HG03457 (cell line): ENCODE measurements at regions not wholly inside any gene's neighbourhood (a gene's known extent, or its start where the extent isn't known, plus 50 kb on each side); places are given as distances from the start of the nearest gene placed in this dataset.

Experiments
- ATAC-seq: cut with Tn5 transposase; IDR thresholded peaks from one replicate; pipeline ENCODE4 v1.9.1; 2021; ENCODE audit warnings: moderate number of reproducible peaks; ENCODE audit not compliant: unreplicated experiment

GRCh38 chr2:16507655-16508489 lies 157.8 kb downstream of the CYRIA start:
- ATAC-seq, result no peak

DNA sequence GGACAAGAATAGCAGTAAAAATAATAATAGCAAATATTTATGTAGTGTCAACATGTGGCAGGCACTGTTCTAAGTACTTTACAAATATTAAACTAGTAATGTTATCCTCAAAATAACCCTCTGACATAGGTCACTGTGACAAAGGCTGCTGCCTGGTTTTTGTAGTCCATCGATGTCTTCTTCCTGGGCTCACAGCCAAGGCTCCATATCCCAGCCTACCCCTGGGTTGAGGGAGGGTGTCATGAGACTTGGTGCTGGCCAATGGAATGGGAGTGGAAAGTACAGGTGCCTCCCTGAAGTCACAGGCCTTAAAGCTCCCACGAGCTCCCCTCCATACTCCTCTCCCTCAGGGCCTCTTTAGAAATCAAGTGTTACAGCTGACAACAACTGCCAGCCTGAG lies 159.3 kb downstream of the CYRIA start:
- ATAC-seq, result no peak

GRCh38 chr2:16496426-16497388 lies 168.9 kb downstream of the CYRIA start:
- no peak for ATAC-seq

DNA sequence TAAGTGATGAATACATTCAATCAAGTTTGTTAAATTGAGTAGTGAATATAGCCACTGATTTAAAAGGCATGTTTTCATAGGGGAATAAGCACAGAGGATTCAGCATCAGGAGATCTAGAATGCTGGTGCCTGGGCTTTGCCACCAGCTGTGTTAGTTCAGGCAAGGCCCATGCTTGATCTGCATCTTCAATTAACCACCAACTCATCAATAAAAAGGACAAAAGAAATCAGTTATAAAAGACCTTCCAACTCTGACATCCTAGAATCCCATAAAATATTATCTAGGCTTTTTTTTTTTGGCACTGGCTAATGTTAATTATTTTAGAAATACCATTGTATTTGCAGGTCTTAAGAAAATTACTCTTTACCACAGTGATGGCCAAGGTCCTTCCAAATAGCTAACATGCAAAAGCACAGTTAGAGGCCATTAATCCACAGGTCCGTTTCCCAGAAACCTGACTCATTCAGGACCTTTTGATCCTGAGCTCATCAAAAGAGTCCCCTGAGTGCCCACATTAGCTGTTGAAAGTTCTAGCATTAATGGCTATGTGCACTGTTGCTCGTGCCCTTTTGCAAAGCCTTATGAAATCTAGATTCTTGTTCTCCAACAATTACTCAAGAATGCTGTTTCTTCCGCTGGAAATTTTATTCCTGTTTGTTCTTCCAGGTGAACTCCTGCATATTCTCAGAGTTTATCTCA lies 170.0 kb downstream of the CYRIA start:
- no peak for ATAC-seq

GRCh38 chr2:16494836-16495508 lies 170.7 kb downstream of the CYRIA start:
- no peak for ATAC-seq

DNA sequence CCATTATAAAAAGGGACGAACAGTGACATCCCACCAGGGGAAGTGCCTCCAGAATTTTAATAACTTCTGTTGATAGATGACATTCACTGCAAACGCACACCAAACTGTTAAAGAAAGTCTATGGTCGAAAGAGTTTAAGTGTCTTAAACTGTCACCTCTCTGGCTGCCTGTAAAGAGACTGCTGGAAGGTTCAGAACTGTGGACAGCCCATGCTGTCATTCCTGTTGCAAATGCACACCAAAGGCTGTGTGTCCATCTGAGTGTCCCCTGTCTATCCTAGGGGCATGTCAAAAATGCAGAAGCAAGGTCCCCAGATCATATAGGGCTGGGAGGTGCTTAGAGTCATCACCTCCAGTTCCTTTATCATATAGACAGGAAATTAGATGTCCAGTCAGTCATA lies 171.8 kb downstream of the CYRIA start:
- ATAC-seq, result no peak

GRCh38 chr2:16487686-16488085 lies 177.9 kb downstream of the CYRIA start:
- ATAC-seq, result no peak

- no peak for ATAC-seq
These were observed 180.4 kb downstream of the CYRIA start for GRCh38 chr2:16485251-16485650.

DNA sequence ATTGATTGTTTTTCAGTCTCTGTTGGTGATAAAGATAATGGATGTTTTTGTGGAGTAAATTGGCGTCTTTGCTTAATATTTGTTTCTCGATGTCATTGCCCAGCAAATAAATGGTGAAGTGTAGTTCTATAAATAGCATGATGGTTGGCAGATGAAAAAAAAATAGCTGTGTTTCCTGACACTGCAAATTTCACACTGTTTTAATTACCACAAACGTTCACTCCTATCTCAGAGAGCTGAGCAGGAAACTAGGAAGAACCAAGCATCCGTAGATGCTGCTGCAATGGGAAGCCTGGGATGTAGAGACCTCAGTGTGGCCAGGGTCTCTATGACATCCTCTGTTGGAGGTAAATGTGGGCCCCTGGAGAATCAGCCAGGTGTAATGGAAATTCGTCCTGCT lies 183.2 kb downstream of the CYRIA start:
- no peak for ATAC-seq

GRCh38 chr2:16481351-16481750 lies 184.3 kb downstream of the CYRIA start:
- no peak for ATAC-seq

GRCh38 chr2:16479721-16480120 lies 185.9 kb downstream of the CYRIA start:
- no peak for ATAC-seq

DNA sequence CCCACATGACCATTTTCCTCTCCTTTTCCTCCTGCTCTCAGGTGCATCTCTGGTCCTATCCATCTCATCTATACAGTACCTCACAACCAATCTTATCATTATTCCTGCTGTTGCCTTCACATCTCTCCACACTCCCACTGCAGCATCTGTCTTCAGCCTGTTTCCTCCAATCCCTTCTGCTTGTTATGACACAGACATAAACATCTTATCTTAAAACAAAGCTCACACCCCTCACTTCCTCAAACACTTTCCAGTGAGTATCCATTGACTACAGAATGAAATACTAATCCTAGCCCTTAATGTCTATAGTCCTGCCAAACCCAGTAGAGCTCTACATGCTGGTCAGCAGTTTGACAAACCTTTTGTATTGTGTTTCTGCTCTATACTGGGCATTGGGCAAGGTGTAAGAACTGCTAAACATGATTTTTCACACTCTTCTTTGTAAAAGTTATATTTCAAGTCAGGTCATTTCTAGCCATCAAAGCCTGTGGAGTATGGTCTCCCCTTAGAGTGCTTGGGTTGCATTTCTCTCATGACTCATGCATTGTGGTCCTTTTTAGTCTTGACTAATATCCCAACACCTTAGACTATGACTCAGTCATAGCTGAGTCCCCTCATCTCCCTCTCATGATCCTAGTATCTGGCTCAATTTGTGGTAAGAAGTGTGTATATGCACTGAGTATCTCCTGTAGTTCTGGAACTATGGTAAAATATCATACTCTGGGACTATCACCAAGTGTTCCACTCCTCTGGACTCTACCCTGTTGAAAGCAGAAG lies 187.0 kb downstream of the CYRIA start:
- no peak for ATAC-seq

DNA sequence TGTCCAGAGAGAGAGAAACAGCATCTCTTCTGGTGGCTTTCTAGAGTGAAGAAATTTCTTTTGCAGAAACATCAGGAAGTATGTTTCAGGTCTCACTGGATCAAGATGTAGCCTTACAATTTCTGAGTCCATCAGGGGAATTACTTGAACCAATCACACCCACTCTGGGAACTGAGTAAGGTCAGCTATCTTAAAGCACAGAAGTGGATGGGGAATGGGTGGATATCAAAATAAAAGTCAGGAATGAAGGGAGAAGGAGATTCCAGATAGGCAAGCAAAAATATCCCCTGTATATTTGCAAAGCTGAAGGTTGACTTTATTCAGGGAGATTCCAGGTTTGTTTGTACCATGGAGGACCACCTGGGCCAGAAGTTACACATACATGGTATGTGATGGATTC lies 188.0 kb downstream of the CYRIA start:
- ATAC-seq, result no peak

DNA sequence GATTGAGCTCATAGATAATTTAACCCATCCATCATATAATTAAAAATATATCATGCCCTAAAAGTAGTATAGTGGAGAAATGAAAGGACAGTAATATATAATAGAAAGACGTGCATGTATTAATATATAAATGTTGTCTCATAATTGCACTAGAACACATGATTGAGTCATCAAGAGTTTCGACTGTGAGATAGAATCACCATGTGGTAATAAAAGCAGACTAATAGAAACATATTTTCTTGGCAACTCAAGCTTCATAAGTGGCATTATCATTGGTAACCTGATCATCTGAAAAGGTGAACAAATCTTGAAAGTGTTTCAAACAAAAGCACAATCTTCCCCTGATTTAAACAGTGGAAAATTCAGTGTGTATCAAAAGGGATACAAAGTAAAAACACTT lies 188.8 kb downstream of the CYRIA start:
- ATAC-seq, result no peak

DNA sequence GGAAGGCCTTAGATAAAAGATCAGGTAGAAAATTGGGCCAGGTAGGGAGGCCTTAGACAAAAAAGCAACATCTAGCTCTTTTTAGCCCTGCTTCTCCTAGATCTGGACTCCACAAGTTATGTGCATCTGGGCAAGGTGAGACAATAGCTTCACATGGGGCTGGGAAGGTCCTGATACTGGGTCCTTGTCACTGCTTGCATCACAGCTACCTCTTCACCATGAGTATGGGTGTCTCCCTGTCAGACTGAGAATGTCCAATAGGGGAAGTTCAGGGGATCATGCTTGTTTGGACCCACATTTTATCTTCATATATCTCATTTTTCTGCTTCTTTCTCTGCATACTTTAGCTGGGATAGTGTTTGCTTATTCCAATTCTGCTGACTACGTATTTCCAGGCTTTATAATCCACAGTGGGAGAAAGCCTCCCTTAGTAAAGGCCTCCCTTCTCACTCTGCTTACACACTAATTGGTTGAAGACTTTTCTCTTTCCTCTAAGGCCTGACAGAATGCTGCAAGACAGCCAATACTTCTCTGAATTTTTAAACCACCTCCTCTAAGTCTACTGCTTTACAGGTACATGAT lies 189.6 kb downstream of the CYRIA start:
- ATAC-seq, result no peak

- ATAC-seq, result no peak
These were observed 190.0 kb downstream of the CYRIA start for GRCh38 chr2:16475586-16475985.

GRCh38 chr2:16473575-16473974 lies 192.1 kb downstream of the CYRIA start:
- ATAC-seq, result no peak

DNA sequence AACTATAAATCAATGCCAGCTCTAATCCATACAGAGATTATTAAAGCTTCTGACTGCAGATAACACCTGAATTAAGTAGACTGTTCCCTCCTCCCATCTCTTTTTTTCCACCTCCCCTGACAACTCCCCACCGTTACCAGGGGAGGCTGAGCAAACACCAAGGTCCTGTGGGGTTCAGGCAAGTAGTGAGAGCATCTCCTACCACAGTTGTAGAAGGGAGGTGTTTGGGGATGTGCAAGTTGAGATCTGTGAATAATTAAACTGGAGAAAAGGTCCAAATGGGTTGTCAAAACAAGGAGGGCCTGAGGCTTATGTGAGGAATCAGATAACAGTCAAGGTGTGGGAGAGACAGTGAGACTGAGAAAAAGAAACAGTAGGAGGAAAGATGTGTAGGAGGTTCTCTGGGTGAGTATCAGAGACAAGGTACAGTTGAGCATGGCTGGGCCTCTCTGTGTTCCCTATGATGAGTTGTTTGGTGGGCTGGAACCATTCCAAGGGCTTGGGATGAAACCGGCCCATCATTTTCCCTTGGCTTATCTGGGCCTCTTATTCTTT lies 194.6 kb downstream of the CYRIA start:
- no peak for ATAC-seq

- no peak for ATAC-seq
These were observed 198.8 kb downstream of the CYRIA start for GRCh38 chr2:16466821-16467151.
